Hematopoietic multipotent progenitor cell treated with erythropoietin and hydrocortisone succinate and interleukin-3 and kit ligand, for 6 days (in vitro differentiated cells): ENCODE measurements at regions not wholly inside any gene's neighbourhood (a gene's known extent, or its start where the extent isn't known, plus 50 kb on each side); places are given as distances from the start of the nearest gene placed in this dataset.

Experiments
- DNase-seq: peaks from one replicate; pipeline ENCODE4 v3.0.0-alpha.2; 2015

- no peak for DNase-seq
Observed at GRCh38 chr1:208874915-208875314, 630.7 kb upstream of the PLXNA2 start.

DNA sequence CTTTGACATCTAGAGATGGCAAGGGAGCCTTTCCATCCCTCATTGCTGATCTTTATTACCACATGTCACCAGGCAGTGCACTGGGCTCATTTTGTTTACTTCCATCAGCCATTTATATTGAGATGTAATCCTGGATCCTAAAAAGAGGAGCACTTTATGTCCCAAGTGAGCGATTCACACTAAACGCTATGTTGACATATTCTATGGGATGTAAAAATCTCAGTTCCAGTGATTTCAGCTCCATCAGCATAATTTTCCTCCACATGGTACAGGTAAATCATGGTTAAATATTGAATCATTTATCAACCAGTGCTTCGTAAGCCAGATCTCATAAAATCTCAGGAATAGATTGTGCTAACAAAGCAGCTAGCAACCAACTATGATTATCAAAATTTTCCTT lies 634.8 kb upstream of the PLXNA2 start:
- DNase-seq, result no peak

- DNase-seq, result no peak
Observed at GRCh38 chr1:208880433-208881100, 636.4 kb upstream of the PLXNA2 start.

DNA sequence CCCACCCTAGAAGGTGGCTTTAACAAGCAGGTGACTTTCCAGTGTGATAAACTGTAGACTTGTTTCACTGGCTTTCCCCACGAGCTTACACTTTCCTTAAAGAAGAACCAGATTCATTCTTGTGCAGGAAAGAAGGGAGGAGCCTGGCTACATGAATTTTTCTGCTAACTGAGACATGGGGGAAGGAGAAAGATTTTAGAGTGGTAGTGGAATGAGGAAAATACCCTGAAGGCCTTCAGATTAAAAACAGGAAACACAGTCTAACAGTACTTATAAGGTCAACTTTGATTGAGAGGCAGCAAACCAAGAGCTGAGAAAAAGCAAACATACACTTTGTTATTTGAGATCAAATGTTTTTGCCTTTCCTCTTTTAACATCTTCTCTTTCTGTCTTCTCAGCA lies 640.9 kb upstream of the PLXNA2 start:
- DNase-seq, result no peak

GRCh38 chr1:208885650-208886049 lies 641.5 kb upstream of the PLXNA2 start:
- no peak for DNase-seq

DNA sequence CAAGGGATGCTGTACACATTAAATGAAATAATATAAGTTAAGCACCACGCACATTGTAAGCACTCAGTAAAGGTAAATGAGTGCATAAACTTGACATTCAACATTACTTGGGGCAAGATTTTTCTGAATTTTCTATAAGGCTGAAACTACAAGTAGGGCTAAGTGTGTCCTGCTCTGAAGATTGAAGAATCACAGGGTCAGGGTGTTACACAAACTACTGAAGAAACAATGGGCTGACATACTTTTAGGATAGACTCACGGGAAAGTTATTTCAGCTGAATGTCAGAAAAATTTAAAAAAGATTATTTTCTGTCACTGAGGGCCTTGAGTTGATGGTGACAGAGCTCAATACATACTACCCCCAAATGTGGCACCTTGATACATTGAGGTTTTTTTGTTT lies 644.2 kb upstream of the PLXNA2 start:
- DNase-seq, result no peak

DNA sequence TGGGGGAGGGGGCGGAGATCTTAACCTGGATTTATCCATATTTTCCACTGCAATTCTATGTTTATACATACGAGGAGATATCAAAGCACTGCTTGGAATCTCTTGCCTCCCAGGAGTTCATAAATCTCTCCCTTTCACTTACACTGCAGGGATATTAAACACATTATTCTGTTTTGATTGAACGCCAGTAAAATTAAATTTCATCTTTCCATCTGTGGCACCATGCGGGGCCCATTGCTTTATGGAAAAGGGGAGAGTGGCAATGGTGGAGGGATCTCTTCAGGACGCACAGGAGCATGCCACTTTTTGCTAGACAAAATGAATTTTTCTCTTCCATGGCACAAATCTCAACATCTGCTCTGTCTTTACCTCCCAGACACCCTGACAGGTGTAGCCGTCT lies 648.0 kb upstream of the PLXNA2 start:
- no peak for DNase-seq

DNA sequence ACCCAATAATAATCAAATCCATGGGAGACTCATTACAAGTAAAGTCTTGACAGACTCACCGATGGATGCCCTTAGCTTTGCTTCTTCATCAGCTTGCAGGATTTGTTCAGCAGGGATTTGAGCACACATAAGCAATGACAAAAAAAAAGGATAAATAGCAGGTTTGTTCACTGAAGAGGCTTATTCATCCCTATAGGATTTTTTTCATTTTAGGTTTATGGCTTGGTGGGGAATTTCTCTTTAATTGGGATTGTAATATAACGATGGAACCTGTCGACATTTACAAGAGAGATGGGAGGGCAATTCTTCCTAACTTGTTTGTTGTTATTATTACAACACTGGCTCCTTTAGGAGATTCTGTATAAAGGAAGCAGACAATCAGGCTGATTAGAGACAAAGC lies 649.1 kb upstream of the PLXNA2 start:
- no peak for DNase-seq

DNA sequence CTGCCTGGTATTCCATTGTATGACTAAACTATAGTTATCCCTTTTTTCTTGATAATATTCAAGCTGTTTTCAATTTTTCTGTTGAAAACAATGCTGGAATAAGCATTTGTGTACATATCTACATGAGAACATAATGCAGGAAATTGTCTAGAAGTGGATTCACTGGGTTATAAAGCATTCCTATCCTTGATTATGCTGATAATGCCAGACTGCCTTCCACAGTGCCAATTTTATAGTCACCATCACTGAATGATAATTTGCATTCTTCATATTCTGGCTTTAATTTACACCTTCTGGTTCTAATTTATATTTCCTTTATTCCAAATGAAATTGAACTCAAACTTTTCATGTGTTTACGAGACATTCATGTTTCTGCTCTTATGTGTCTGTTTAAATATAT lies 651.0 kb upstream of the PLXNA2 start:
- DNase-seq, result no peak

DNA sequence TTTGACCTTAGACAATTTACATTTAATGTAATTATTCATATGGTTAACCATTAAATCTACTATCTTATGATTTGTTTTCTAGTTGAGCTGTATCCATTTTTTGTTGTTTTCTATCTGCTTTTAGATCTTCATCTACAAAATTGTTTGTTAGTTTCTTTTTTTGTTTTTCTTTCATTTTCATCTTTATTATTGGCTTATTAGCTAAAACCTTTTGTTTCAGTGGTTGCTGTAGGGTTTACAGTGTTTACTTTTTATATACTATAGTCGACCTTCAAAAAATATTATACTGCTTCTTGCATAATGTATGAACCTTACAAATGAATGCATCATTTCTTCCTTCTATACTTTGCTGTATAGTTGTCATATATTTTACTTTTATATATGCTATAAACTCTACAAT lies 651.6 kb upstream of the PLXNA2 start:
- no peak for DNase-seq

GRCh38 chr1:208896768-208897167 lies 652.6 kb upstream of the PLXNA2 start:
- DNase-seq, result no peak

DNA sequence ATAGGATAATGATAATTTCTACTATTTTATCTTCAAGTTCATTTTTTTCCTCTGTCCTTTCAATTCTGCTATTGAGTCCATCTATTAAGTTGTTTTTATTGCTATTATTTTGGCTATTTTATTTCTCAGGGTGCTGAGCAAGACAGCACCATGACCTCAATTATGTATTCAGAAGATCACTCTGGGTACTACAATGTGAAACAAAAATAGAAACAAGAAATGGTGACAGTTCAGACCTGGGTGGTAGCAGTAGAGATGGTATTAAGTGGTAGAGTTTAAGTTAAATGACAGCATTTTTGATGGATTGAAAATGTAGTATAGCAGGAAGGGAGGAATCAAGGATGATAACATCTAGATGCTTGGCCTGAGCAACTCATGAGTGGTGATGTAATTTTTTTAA lies 655.3 kb upstream of the PLXNA2 start:
- no peak for DNase-seq

DNA sequence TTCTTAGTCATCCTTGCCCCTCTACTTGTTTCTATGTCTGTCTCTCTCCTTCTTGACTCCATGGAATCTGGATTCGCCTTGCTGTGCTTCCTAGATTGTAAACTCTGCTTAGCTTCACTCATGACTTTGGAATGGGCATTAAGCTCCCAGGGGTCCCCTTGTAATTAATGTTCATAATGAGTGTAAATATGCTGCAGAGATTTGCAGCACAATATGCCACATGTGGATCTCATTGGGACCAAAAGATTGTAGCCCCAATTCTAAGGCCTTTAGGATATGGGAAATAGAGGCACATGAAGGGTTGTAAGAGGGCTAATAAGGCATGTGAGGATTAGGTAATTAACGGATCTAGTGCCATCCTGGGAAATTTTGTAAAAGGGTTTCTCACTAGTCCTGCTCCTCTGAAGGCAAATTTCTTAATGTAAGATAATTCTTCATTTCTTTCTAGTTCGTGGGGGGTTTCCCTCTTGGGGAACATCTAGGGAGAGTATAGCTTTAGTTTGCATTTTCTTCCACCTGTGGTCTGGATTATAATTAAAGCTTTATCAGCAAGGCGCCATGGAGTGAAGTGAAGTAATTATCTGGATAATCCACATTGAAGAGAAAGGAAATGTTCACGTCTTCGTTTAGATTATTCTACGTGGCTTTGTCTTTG lies 659.2 kb upstream of the PLXNA2 start:
- no peak for DNase-seq

GRCh38 chr1:208907790-208908189 lies 663.6 kb upstream of the PLXNA2 start:
- no peak for DNase-seq

DNA sequence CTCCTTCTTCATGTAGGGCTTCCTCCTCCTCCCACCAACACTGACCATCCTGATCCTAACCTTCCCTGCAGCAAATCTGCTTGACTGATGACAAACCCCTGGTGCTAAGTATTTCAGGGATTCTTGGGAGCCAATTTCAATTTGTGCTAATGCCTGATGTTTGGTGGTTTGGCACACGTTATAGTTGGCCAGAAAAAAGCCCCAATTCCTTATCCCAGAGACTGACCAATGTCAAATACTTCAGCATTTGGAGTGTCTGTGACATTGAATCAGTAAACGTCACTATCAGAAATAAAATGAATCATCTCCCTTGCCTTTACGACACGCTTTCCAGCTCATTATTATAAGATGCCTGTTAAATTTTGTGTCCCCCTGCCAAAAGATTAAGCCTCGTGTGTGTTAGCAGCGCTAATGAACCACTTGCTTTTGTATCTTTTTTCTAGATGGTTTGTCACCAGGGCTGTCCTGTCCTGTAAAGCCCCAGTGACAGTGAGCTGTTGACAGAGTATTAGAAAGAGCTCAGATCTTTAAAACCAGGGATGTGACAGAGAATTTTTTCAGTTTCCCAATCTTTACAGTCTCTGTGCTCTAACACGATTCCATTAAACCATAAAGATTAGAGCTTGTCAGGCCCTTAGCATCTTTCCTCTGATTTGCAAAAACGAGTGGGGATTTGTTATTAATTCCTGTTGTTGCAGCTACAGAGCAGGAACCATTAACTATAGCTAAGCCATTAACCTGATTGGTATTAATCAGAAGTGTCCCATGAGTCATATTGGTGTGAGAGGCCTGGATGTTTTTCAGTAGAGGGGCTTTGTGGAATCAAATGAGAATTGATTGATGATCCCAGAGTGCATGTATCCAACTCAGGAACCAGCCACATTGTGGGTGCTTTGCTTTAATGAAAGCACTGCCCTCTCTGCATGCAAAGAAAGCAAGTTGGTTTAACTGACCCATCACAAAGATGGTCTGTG lies 665.1 kb upstream of the PLXNA2 start:
- DNase-seq, result no peak

- DNase-seq, result no peak
Observed at GRCh38 chr1:208910161-208910560, 666.0 kb upstream of the PLXNA2 start.

DNA sequence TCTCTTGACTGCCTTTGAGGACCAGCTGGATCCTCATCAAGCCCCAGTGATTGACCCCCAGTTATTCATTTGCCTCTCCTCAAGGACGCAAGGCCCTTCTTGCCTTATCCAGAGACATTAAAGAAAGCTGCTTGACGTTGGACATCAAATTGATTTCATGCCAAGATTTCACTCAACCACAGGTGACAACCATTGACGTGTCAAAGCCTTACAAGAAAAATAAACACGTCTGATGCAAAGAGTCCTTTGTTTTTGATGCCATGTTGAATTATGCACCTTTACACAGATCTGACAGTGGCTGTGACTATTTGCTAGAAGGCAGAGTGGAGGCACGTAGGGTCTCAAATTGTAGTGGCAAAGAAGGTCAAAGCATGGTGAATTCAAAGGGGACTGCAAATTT lies 666.2 kb upstream of the CAMK1G start:
- no peak for DNase-seq

DNA sequence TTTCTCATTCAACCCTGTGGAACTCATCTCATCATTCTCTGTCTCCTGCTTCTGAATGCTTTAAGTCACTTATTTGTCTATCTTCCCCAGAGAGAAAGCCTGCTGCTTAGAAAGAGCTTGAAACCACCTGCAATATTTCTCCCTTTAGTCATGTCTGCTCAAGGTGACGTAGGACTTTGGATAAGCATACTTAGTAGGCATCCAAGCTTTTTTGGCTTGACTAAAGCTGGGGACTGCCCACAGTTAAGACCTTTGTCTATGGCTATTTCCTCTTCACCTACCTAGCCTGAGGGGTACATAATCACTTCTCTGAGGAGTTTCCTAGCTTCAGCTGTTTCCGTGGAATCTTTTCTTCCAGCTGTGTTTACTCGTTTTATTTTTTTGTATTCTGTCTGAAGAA lies 665.8 kb upstream of the CAMK1G start:
- DNase-seq, result no peak

DNA sequence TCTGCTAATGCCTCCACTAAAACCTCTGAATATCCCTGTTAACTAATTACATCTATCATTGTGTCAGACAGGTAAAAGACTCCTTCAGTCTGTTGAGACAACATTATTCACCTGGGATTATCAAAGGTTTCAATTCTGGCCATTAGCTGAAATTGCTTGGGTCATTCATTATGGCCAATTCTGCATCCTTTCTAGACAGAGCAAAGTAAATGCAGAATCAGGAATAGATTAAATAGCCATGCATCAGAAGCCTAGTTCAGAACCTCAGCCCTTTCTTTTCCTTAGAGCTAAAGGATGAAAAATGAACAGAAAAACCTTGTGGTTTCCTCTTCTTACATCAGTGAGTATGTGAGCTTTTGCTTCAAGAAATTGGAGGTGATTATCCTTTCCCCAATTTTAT lies 665.4 kb upstream of the CAMK1G start:
- DNase-seq, result no peak

DNA sequence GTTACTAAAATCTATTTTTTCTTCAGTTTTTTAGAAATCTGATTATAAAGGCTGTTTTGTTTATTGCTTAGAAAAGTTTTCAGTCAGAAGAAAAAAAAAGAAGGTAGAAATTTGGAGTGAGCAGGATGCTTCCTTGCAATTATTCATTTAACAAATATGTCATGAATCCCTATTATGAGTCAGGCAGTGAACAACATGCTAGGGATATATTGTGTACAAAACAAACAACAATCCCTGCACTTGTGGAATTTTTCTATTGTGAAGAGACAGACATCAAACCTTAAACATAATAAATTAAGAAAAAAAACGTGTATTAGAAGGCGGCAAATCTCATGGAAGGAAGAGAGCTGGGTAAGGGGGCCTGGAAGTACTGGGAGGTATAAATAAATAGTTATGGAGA lies 664.1 kb upstream of the CAMK1G start:
- no peak for DNase-seq

- no peak for DNase-seq
Observed at GRCh38 chr1:208921259-208921658, 662.3 kb upstream of the CAMK1G start.

DNA sequence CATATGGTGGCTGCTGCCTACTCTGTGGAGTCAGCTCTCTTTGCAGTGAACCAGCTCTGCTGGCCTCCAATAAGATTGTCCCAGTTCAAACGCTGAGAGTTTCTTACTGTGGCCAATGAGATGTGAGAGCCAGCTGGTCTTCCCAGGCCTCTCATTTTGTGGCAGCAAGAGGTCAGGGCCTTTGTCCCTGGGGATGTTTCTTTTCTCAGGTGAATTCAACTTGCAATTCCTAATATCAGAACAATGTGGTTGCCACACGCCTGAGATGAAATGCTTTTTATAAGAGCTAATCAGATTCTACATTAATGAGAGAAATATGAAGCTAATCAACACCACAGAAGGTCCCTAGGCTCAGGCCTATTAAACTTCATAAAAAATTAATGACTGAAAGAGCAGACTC lies 660.1 kb upstream of the CAMK1G start:
- DNase-seq, result no peak

DNA sequence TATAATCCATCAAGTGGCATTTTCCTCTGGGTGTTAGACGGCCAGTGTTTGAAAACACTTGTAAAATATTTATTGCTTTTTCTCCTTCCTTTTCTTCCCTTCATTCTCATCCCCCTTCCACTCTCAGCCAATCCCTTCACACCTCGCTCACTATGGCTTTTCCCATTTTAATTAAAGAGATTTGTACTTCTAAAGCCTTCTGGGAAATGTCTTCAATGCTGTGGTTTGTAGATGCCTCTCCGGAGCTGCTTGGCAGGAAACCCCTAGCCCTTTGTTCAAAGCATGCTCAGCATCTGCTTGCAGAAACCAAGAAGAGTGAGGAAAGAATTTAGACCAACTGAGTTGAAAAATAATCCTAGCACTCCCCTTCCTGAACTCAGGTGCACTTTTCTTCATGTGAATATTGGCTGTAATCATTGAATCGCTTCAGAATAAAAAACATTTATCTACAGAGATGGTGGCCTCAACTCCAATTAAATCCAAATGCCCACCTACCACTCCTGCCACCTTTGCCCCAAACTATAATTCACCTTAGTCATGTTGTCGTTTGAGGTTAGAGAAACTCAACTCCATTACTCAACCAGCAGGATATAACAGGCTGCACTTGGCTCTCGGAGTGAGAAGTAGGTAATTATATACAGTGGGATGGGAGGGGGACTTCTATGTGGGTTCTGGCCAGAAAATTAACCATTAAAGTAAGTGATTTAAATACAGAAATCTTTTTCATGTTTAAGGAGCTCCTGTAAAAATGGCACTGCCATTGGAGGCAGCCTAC lies 659.4 kb upstream of the CAMK1G start:
- no peak for DNase-seq
